Type B pancreatic cell (in vitro differentiated cells): ENCODE measurements at regions not wholly inside any gene's neighbourhood (a gene's known extent, or its start where the extent isn't known, plus 50 kb on each side); places are given as distances from the start of the nearest gene placed in this dataset.

Experiments used
- DNase-seq: peaks from one replicate; pipeline ENCODE4 v3.0.0; 2021; ENCODE audit warnings: mixed read lengths; ENCODE audit not compliant: unreplicated experiment; ENCODE audit errors: extremely low spot score
- H3K27ac Mint-ChIP-seq: 2 replicates; pipeline ENCODE4 v1.8.0; 2021; ENCODE audit warnings: mild to moderate bottlenecking, mixed read lengths
- H3K27me3 Mint-ChIP-seq: 2 replicates; pipeline ENCODE4 v1.8.0; 2021; ENCODE audit warnings: mixed read lengths
- H3K36me3 Mint-ChIP-seq: 2 replicates; pipeline ENCODE4 v1.8.0; 2021; ENCODE audit warnings: mixed read lengths
- H3K4me1 Mint-ChIP-seq: one replicate; pipeline ENCODE4 v1.8.0; 2021; ENCODE audit warnings: mixed read lengths; ENCODE audit not compliant: unreplicated experiment
- H3K4me3 Mint-ChIP-seq: 2 replicates; pipeline ENCODE4 v1.8.0; 2021; ENCODE audit warnings: mild to moderate bottlenecking, mixed read lengths
- H3K9me3 Mint-ChIP-seq: 2 replicates; pipeline ENCODE4 v1.8.0; 2021; ENCODE audit warnings: mixed read lengths
- TF ChIP-seq, protein P1 (sequence below): fragments of 200-600 bp; sonication (generic); conservative IDR thresholded peaks from 2 replicates; pipeline ENCODE4 v1.5.0; 2021; ENCODE audit warnings: antibody characterized with exemption, mild to moderate bottlenecking

DNA sequence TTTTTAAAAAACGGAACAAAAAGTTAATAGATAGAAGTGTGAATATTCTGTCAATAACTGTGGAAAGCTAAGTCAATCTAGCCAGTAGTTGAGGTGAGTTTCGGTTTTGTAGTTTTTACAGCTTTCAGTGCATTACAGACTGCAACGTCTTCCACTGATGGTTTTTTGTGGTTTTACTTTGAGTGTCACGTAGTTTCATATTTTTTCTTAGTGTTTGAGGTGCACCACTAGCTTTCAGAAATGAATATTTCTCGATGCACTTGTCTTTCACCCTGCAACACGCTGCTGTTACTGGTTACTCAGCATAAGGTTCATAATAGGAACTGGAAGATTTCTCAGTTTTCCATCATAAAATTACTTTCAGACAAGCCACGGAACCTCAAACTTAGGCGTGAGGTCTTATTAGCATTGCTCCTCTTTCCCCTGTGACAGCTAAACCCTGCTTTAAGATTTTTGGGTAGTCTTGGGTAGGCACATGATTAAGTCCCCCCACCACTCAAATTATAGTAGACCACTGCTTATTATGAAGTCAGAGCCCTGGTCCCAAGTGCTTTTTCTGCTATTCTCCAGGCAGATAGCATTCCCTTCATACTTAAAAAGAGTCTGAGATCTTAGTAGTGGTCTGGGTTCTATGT, 1412.7 kb downstream of the KCNT2 start:
- no peaks in the 10 kb centered on the region for H3K27me3 Mint-ChIP-seq
- H3K9me3 Mint-ChIP-seq, result no peaks in the 10 kb centered on the region
- no peaks in the 10 kb centered on the region for H3K4me1 Mint-ChIP-seq
- H3K36me3 Mint-ChIP-seq, result no peaks in the 10 kb centered on the region
- TF ChIP-seq, protein P1, sequence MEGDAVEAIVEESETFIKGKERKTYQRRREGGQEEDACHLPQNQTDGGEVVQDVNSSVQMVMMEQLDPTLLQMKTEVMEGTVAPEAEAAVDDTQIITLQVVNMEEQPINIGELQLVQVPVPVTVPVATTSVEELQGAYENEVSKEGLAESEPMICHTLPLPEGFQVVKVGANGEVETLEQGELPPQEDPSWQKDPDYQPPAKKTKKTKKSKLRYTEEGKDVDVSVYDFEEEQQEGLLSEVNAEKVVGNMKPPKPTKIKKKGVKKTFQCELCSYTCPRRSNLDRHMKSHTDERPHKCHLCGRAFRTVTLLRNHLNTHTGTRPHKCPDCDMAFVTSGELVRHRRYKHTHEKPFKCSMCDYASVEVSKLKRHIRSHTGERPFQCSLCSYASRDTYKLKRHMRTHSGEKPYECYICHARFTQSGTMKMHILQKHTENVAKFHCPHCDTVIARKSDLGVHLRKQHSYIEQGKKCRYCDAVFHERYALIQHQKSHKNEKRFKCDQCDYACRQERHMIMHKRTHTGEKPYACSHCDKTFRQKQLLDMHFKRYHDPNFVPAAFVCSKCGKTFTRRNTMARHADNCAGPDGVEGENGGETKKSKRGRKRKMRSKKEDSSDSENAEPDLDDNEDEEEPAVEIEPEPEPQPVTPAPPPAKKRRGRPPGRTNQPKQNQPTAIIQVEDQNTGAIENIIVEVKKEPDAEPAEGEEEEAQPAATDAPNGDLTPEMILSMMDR, result no peak
- no peak for DNase-seq
- H3K27ac Mint-ChIP-seq, result no peak overlapping the region
- H3K4me3 Mint-ChIP-seq, result no peak overlapping the region

GRCh38 chr1:195193134-195193533, 1415.1 kb downstream of the KCNT2 start:
- H3K4me3 Mint-ChIP-seq, result no peak overlapping the region
- H3K9me3 Mint-ChIP-seq, result no peaks in the 10 kb centered on the region

GRCh38 chr1:195188821-195189220, 1419.4 kb downstream of the KCNT2 start:
- Mint-ChIP-seq H3K9me3 (no peaks in the 10 kb centered on the region), H3K4me3 (no peak overlapping the region), H3K27me3 (no peaks in the 10 kb centered on the region), H3K4me1 (no peaks in the 10 kb centered on the region), H3K36me3 (no peaks in the 10 kb centered on the region), H3K27ac (no peak overlapping the region)
- DNase-seq, result no peak
- TF ChIP-seq, protein P1, result no peak

More at GRCh38 chr1:195193134-195193533, 1415.1 kb downstream of the KCNT2 start:
- no peak overlapping the region for H3K27ac Mint-ChIP-seq
- no peak for DNase-seq
- H3K36me3 Mint-ChIP-seq, result no peaks in the 10 kb centered on the region
- TF ChIP-seq, protein P1, result no peak
- no peaks in the 10 kb centered on the region for H3K27me3 Mint-ChIP-seq
- no peaks in the 10 kb centered on the region for H3K4me1 Mint-ChIP-seq

DNA sequence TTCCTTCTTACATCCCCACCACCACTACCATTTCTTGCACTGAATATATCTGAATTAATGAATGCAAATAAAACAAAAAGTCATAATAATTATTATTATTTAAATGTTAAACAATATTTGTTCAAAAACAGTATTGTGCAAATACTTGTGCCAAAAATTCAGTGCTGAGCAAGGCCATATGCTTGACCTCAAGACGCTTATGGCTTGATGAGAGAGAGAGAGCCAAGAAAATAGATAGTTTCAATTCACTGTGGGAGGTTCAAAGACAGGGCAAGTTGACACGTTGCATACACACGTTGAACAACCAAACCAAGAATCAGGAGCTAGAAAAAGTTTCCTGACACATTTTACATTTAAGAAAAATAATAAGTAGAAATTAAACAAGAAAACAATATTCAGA, 1421.7 kb downstream of the KCNT2 start:
- H3K9me3 Mint-ChIP-seq, result no peaks in the 10 kb centered on the region
- H3K27ac Mint-ChIP-seq, result no peak overlapping the region
- no peaks in the 10 kb centered on the region for H3K27me3 Mint-ChIP-seq
- H3K4me1 Mint-ChIP-seq, result no peaks in the 10 kb centered on the region
- no peak for DNase-seq
- TF ChIP-seq, protein P1, result no peak
- H3K4me3 Mint-ChIP-seq, result no peak overlapping the region
- H3K36me3 Mint-ChIP-seq, result no peaks in the 10 kb centered on the region

- Mint-ChIP-seq H3K27ac (no peak overlapping the region), H3K9me3 (no peaks in the 10 kb centered on the region), H3K36me3 (no peaks in the 10 kb centered on the region), H3K4me1 (no peaks in the 10 kb centered on the region), H3K4me3 (no peak overlapping the region), H3K27me3 (no peaks in the 10 kb centered on the region)
- DNase-seq, result no peak
- TF ChIP-seq, protein P1, result no peak
Observed at GRCh38 chr1:195185736-195186135, 1422.5 kb downstream of the KCNT2 start.

- no peak for DNase-seq
- TF ChIP-seq, protein P1, result no peak
- Mint-ChIP-seq H3K4me3 (no peak overlapping the region), H3K27me3 (no peaks in the 10 kb centered on the region), H3K36me3 (no peaks in the 10 kb centered on the region), H3K4me1 (no peaks in the 10 kb centered on the region), H3K9me3 (peaks cover 3% of the 10 kb centered on the region), H3K27ac (no peak overlapping the region)
Observed at GRCh38 chr1:195185321-195185720, 1422.9 kb downstream of the KCNT2 start.
